GM19397 (cell line): ENCODE measurements at regions not wholly inside any gene's neighbourhood (a gene's known extent, or its start where the extent isn't known, plus 50 kb on each side); places are given as distances from the start of the nearest gene placed in this dataset.

Experiments used
- ATAC-seq: cut with Tn5 transposase; IDR thresholded peaks from one replicate; pipeline ENCODE4 v1.9.1; 2021; ENCODE audit warnings: mild to moderate bottlenecking, moderate library complexity; ENCODE audit not compliant: unreplicated experiment

- no peak for ATAC-seq
Observed at GRCh38 chrX:98338544-98338943, 1454.8 kb downstream of the RPA4 start.

- ATAC-seq = no peak
Observed at GRCh38 chrX:98350940-98351339, 1467.2 kb downstream of the RPA4 start.

GRCh38 chrX:98357146-98357545, 1473.4 kb downstream of the RPA4 start:
- no peak for ATAC-seq

- no peak for ATAC-seq
Observed at GRCh38 chrX:98362630-98363029, 1478.9 kb downstream of the RPA4 start.

GRCh38 chrX:98371994-98372393, 1488.3 kb downstream of the RPA4 start:
- no peak for ATAC-seq

GRCh38 chrX:98379134-98379533, 1495.4 kb downstream of the RPA4 start:
- no peak for ATAC-seq

- no peak for ATAC-seq
Observed at GRCh38 chrX:98380106-98380505, 1496.4 kb downstream of the RPA4 start.

- no peak for ATAC-seq
Observed at GRCh38 chrX:98380556-98380955, 1496.8 kb downstream of the RPA4 start.

- no peak for ATAC-seq
Observed at GRCh38 chrX:98398542-98398941, 1514.8 kb downstream of the RPA4 start.

GRCh38 chrX:98405376-98405775, 1521.7 kb downstream of the RPA4 start:
- no peak for ATAC-seq

GRCh38 chrX:98407584-98407983, 1523.9 kb downstream of the RPA4 start:
- no peak for ATAC-seq

- no peak for ATAC-seq
Observed at GRCh38 chrX:98409867-98410266, 1526.2 kb downstream of the RPA4 start.

GRCh38 chrX:98412058-98412457, 1528.3 kb downstream of the RPA4 start:
- no peak for ATAC-seq

GRCh38 chrX:98422536-98422935, 1538.8 kb downstream of the RPA4 start:
- ATAC-seq = no peak

- no peak for ATAC-seq
Observed at GRCh38 chrX:98432413-98432812, 1548.7 kb downstream of the RPA4 start.

- ATAC-seq = no peak
Observed at GRCh38 chrX:98448524-98448923, 1564.8 kb downstream of the RPA4 start.

GRCh38 chrX:98452456-98452855, 1568.7 kb downstream of the RPA4 start:
- no peak for ATAC-seq

- ATAC-seq = no peak
Observed at GRCh38 chrX:98459669-98460068, 1576.0 kb downstream of the RPA4 start.

GRCh38 chrX:98480606-98481005, 1596.9 kb downstream of the RPA4 start:
- no peak for ATAC-seq

- no peak for ATAC-seq
Observed at GRCh38 chrX:98481636-98482035, 1597.9 kb downstream of the RPA4 start.

- ATAC-seq = no peak
Observed at GRCh38 chrX:98490670-98491069, 1607.0 kb downstream of the RPA4 start.

GRCh38 chrX:98501426-98501825, 1617.7 kb downstream of the RPA4 start:
- ATAC-seq = no peak

- no peak for ATAC-seq
Observed at GRCh38 chrX:98506907-98507306, 1623.2 kb downstream of the RPA4 start.

GRCh38 chrX:98514032-98514431, 1630.3 kb downstream of the RPA4 start:
- ATAC-seq = no peak
